HS-27A (cell line): ENCODE measurements at regions not wholly inside any gene's neighbourhood (a gene's known extent, or its start where the extent isn't known, plus 50 kb on each side); places are given as distances from the start of the nearest gene placed in this dataset.
"Not testable (repeated sequence)": the region's sequence is repeated elsewhere in the genome, so short reads cannot be mapped to it uniquely, and the experiment has no call there.

Experiments
- DNase-seq: peaks from one replicate; pipeline ENCODE4 v3.0.0-alpha.2; 2012; ENCODE audit warnings: low read depth, missing footprints

GRCh38 chr17:45586651-45586934, 96.1 kb upstream of the PLEKHM1 start:
- DNase-seq: not testable (repeated sequence)

GRCh38 chr17:45592433-45592923, 102.0 kb upstream of the PLEKHM1 start:
- DNase-seq: not testable (repeated sequence)

- DNase-seq: not testable (repeated sequence)
Measured at GRCh38 chr17:45596347-45596746, 105.8 kb upstream of the PLEKHM1 start.

- DNase-seq: not testable (repeated sequence)
Measured at GRCh38 chr17:45600052-45601012, 109.8 kb upstream of the PLEKHM1 start.

- DNase-seq: not testable (repeated sequence)
Measured at GRCh38 chr17:45601013-45601412, 110.5 kb upstream of the PLEKHM1 start.

- DNase-seq: not testable (repeated sequence)
Measured at GRCh38 chr17:45601605-45602539, 111.4 kb upstream of the PLEKHM1 start.

- not testable (repeated sequence) for DNase-seq
Measured at GRCh38 chr17:45605751-45606150, 115.2 kb upstream of the PLEKHM1 start.

- not testable (repeated sequence) for DNase-seq
Measured at GRCh38 chr17:45619984-45620405, 129.5 kb upstream of the PLEKHM1 start.

GRCh38 chr17:45620468-45620867, 129.9 kb upstream of the PLEKHM1 start:
- DNase-seq: not testable (repeated sequence)

GRCh38 chr17:45621087-45621486, 130.6 kb upstream of the PLEKHM1 start:
- not testable (repeated sequence) for DNase-seq

GRCh38 chr17:45622295-45622694, 131.8 kb upstream of the PLEKHM1 start:
- DNase-seq: not testable (repeated sequence)

GRCh38 chr17:45628019-45628418, 137.5 kb upstream of the PLEKHM1 start:
- DNase-seq: no peak

- no peak for DNase-seq
Measured at GRCh38 chr17:45631941-45632340, 141.4 kb upstream of the PLEKHM1 start.

GRCh38 chr17:45639297-45639849, 144.7 kb upstream of the CRHR1 start:
- no peak for DNase-seq

- DNase-seq: peak; percentile 47
Measured at GRCh38 chr17:45640141-45640850, 143.8 kb upstream of the CRHR1 start.

GRCh38 chr17:45641541-45641940, 142.6 kb upstream of the CRHR1 start:
- DNase-seq: no peak

- no peak for DNase-seq
Measured at GRCh38 chr17:45643591-45643990, 140.5 kb upstream of the CRHR1 start.

GRCh38 chr17:45644637-45645036, 139.5 kb upstream of the CRHR1 start:
- not testable (repeated sequence) for DNase-seq

- no peak for DNase-seq
Measured at GRCh38 chr17:45645330-45645729, 138.8 kb upstream of the CRHR1 start.

- DNase-seq: no peak
Measured at GRCh38 chr17:45646288-45646988, 137.7 kb upstream of the CRHR1 start.

- no peak for DNase-seq
Measured at GRCh38 chr17:45648642-45649041, 135.5 kb upstream of the CRHR1 start.
